ENCODE measurements at regions not wholly inside any gene's neighbourhood (a gene's known extent, or its start where the extent isn't known, plus 50 kb on each side); places are given as distances from the start of the nearest gene placed in this dataset.
"Not testable (repeated sequence)": the region's sequence is repeated elsewhere in the genome, so short reads cannot be mapped to it uniquely, and the experiment has no call there.

- DNase-seq (ENCODE audit: low read depth), result no peak
Measured at GRCh38 chrX:121666171-121666570, 618.8 kb downstream of the GLUD2 start.

- DNase-seq (ENCODE audit: low read depth), result no peak
Measured at GRCh38 chrX:121671649-121672048, 624.2 kb downstream of the GLUD2 start.

GRCh38 chrX:121709236-121709635, 661.8 kb downstream of the GLUD2 start:
- not testable (repeated sequence) for DNase-seq (ENCODE audit: low read depth)

GRCh38 chrX:121733514-121733913, 686.1 kb downstream of the GLUD2 start:
- DNase-seq (ENCODE audit: low read depth), result no peak

GRCh38 chrX:121746105-121746504, 698.7 kb downstream of the GLUD2 start:
- DNase-seq (ENCODE audit: low read depth), result no peak

- not testable (repeated sequence) for DNase-seq (ENCODE audit: low read depth)
Measured at GRCh38 chrX:121753602-121754001, 706.2 kb downstream of the GLUD2 start.

GRCh38 chrX:121754301-121754700, 706.9 kb downstream of the GLUD2 start:
- DNase-seq (ENCODE audit: low read depth), result no peak

- DNase-seq (ENCODE audit: low read depth), result no peak
Measured at GRCh38 chrX:121755541-121755940, 708.1 kb downstream of the GLUD2 start.

GRCh38 chrX:121761845-121762244, 714.4 kb downstream of the GLUD2 start:
- DNase-seq (ENCODE audit: low read depth), result no peak

- no peak for DNase-seq (ENCODE audit: low read depth)
Measured at GRCh38 chrX:121763671-121764070, 716.3 kb downstream of the GLUD2 start.

- DNase-seq (ENCODE audit: low read depth), result not testable (repeated sequence)
Measured at GRCh38 chrX:121768210-121768609, 720.8 kb downstream of the GLUD2 start.

GRCh38 chrX:121781991-121782390, 734.6 kb downstream of the GLUD2 start:
- no peak for DNase-seq (ENCODE audit: low read depth)

- DNase-seq (ENCODE audit: low read depth), result no peak
Measured at GRCh38 chrX:121782544-121782943, 735.1 kb downstream of the GLUD2 start.

GRCh38 chrX:121782976-121783375, 735.6 kb downstream of the GLUD2 start:
- DNase-seq (ENCODE audit: low read depth), result no peak

GRCh38 chrX:121802881-121803412, 755.5 kb downstream of the GLUD2 start:
- no peak for DNase-seq (ENCODE audit: low read depth)

GRCh38 chrX:121823406-121823805, 776.0 kb downstream of the GLUD2 start:
- DNase-seq (ENCODE audit: low read depth), result no peak

GRCh38 chrX:121831601-121832000, 784.2 kb downstream of the GLUD2 start:
- DNase-seq (ENCODE audit: low read depth), result no peak

- DNase-seq (ENCODE audit: low read depth), result no peak
Measured at GRCh38 chrX:121832446-121832845, 785.0 kb downstream of the GLUD2 start.

- no peak for DNase-seq (ENCODE audit: low read depth)
Measured at GRCh38 chrX:121836000-121836399, 788.6 kb downstream of the GLUD2 start.

- DNase-seq (ENCODE audit: low read depth), result no peak
Measured at GRCh38 chrX:121851033-121851432, 803.6 kb downstream of the GLUD2 start.

GRCh38 chrX:121853762-121854613, 806.6 kb downstream of the GLUD2 start:
- no peak for DNase-seq (ENCODE audit: low read depth)

GRCh38 chrX:121854614-121854911, 807.2 kb downstream of the GLUD2 start:
- no peak for DNase-seq (ENCODE audit: low read depth)

- no peak for DNase-seq (ENCODE audit: low read depth)
Measured at GRCh38 chrX:121858867-121859647, 811.6 kb downstream of the GLUD2 start.
